MM.1S (cell line): ENCODE measurements at regions not wholly inside any gene's neighbourhood (a gene's known extent, or its start where the extent isn't known, plus 50 kb on each side); places are given as distances from the start of the nearest gene placed in this dataset.

Experiments used
- CTCF ChIP-seq: fragments of 300-600 bp; sonication (generic); IDR thresholded peaks from 2 replicates; pipeline ENCODE4 v1.5.1; 2016; ENCODE audit warnings: antibody characterized with exemption, low read length, mixed read lengths
- EZH2 ChIP-seq: fragments of 300-600 bp; sonication (generic); optimal IDR thresholded peaks from 2 replicates; pipeline ENCODE3; 2017; ENCODE audit warnings: low read depth, mild to moderate bottlenecking, antibody characterized with exemption, low read length, mixed read lengths

- no peak for TF ChIP-seq CTCF
- TF ChIP-seq EZH2 = no peak
Measured at GRCh38 chr4:11139871-11140270, 288.8 kb downstream of the HS3ST1 start.
